A549 (cell line): ENCODE measurements at regions not wholly inside any gene's neighbourhood (a gene's known extent, or its start where the extent isn't known, plus 50 kb on each side); places are given as distances from the start of the nearest gene placed in this dataset.
"Not testable (repeated sequence)": the region's sequence is repeated elsewhere in the genome, so short reads cannot be mapped to it uniquely, and the experiment has no call there.

ENCODE experiments used
- CHD4 ChIP-seq: fragments of 200-600 bp; sonication (generic); IDR thresholded peaks from 2 replicates; pipeline ENCODE4 v1.6.1; 2016; ENCODE audit warnings: antibody characterized with exemption, mild to moderate bottlenecking, borderline replicate concordance
- EP300 ChIP-seq, 2 experiments: fragments of >200 bp; sonication (Bioruptor Twin); formaldehyde crosslinking; IDR thresholded peaks; 2 replicates in 1 of 2; 3 replicates in 1 of 2; pipeline ENCODE4 v1.6.1; 2016 to 2017
- POLR2A ChIP-seq: IDR thresholded peaks from 2 replicates; pipeline ENCODE4 v1.6.1; 2012; ENCODE audit warnings: mild to moderate bottlenecking, low read length
- POLR2AphosphoS2 ChIP-seq: conservative IDR thresholded peaks from 2 replicates; pipeline ENCODE4 v1.6.1; 2012; ENCODE audit warnings: low read length, improper control_type of control experiment, inconsistent platforms
- RARB ChIP-seq: fragments of 250-450 bp; sonication (Bioruptor Pico); IDR thresholded peaks from 2 replicates; pipeline ENCODE4 v1.8.0; 2021; ENCODE audit warnings: mild to moderate bottlenecking, moderate library complexity
- TF ChIP-seq, protein P1 (sequence below): fragments of 200-600 bp; sonication (generic); IDR thresholded peaks from 2 replicates; pipeline ENCODE4 v1.6.1; 2016; ENCODE audit warnings: antibody characterized with exemption, mild to moderate bottlenecking, moderate library complexity
- TF ChIP-seq, protein P2 (sequence below): fragments of >200 bp; sonication (Bioruptor Twin); formaldehyde crosslinking; IDR thresholded peaks from 3 replicates; pipeline ENCODE4 v1.5.1; 2016

DNA sequence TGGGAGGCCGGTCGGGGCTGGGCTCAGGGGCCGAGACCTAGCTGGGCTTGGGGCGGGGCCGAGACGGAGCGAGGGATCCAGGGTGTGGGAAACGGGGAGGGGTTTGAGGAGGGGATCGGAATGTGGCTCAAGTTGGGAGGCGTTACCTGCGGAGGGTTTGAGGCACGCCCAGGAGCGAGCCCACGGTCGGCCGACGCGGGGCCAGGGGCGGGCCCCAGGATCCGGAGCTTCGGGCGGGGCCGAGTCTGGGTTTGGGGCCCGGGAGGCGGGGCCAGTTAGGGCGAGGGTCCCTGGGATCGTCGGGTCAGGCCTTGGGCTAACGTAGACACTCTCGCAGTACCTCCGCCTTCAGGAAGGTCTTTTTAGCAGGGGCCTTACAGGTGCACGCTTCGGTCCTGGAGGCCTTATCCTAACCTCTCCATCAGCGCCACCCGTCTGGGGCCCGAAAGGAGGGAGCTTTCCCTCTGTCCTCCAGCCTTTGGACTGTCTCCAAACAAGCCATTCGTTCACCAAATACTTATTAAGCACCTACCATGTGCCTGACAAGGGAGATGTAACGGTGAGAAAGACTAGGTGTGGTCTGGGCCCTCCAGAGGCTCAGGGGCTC is 228.2 kb upstream of the FRG2C start:
- TF ChIP-seq, protein P1, sequence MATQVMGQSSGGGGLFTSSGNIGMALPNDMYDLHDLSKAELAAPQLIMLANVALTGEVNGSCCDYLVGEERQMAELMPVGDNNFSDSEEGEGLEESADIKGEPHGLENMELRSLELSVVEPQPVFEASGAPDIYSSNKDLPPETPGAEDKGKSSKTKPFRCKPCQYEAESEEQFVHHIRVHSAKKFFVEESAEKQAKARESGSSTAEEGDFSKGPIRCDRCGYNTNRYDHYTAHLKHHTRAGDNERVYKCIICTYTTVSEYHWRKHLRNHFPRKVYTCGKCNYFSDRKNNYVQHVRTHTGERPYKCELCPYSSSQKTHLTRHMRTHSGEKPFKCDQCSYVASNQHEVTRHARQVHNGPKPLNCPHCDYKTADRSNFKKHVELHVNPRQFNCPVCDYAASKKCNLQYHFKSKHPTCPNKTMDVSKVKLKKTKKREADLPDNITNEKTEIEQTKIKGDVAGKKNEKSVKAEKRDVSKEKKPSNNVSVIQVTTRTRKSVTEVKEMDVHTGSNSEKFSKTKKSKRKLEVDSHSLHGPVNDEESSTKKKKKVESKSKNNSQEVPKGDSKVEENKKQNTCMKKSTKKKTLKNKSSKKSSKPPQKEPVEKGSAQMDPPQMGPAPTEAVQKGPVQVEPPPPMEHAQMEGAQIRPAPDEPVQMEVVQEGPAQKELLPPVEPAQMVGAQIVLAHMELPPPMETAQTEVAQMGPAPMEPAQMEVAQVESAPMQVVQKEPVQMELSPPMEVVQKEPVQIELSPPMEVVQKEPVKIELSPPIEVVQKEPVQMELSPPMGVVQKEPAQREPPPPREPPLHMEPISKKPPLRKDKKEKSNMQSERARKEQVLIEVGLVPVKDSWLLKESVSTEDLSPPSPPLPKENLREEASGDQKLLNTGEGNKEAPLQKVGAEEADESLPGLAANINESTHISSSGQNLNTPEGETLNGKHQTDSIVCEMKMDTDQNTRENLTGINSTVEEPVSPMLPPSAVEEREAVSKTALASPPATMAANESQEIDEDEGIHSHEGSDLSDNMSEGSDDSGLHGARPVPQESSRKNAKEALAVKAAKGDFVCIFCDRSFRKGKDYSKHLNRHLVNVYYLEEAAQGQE, result not testable (repeated sequence)
- TF ChIP-seq, protein P2, sequence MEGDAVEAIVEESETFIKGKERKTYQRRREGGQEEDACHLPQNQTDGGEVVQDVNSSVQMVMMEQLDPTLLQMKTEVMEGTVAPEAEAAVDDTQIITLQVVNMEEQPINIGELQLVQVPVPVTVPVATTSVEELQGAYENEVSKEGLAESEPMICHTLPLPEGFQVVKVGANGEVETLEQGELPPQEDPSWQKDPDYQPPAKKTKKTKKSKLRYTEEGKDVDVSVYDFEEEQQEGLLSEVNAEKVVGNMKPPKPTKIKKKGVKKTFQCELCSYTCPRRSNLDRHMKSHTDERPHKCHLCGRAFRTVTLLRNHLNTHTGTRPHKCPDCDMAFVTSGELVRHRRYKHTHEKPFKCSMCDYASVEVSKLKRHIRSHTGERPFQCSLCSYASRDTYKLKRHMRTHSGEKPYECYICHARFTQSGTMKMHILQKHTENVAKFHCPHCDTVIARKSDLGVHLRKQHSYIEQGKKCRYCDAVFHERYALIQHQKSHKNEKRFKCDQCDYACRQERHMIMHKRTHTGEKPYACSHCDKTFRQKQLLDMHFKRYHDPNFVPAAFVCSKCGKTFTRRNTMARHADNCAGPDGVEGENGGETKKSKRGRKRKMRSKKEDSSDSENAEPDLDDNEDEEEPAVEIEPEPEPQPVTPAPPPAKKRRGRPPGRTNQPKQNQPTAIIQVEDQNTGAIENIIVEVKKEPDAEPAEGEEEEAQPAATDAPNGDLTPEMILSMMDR, result not testable (repeated sequence)
- TF ChIP-seq CHD4; RARB (CRISPR knock-in tag); EP300 (IDR thresholded peaks at IDR 0.05); POLR2AphosphoS2: not testable (repeated sequence)
- peak; percentile 18; the same call in 1 of the 2 replicates for TF ChIP-seq POLR2A
